Activated CD8-positive, alpha-beta T cell treated with anti-CD3 and anti-CD28 coated beads for 36 hours (primary cell): ENCODE measurements at regions not wholly inside any gene's neighbourhood (a gene's known extent, or its start where the extent isn't known, plus 50 kb on each side); places are given as distances from the start of the nearest gene placed in this dataset.

Source experiments
- ATAC-seq: fragments of 200-7000 bp; cut with Tn5 transposase; one replicate; pipeline ENCODE4 v1.10.0; 2021; ENCODE audit warnings: mild to moderate bottlenecking, moderate library complexity
- CTCF ChIA-PET: fragments of 350-600 bp; sonication (Branson Sonifier 250); formaldehyde crosslinking; loops from one replicate; lab custom pipeline; 2021; ENCODE audit warnings: antibody characterized with exemption; lab: Charles Lee
- POLR2A ChIA-PET: fragments of 350-600 bp; sonication (Branson Sonifier 250); formaldehyde crosslinking; loops from one replicate; lab custom pipeline; 2021; ENCODE audit warnings: antibody characterized with exemption; lab: Charles Lee
- DNase-seq: peaks from one replicate; pipeline ENCODE4 v3.0.0-alpha.2; 2020
- H3K27ac Mint-ChIP-seq: one replicate; pipeline ENCODE4 v1.8.0; 2021; ENCODE audit warnings: mild to moderate bottlenecking, mixed read lengths
- H3K27me3 Mint-ChIP-seq: one replicate; pipeline ENCODE4 v1.8.0; 2021; ENCODE audit warnings: mixed read lengths
- H3K36me3 Mint-ChIP-seq: one replicate; pipeline ENCODE4 v1.8.0; 2021; ENCODE audit warnings: low read depth, mixed read lengths
- H3K4me1 Mint-ChIP-seq: one replicate; pipeline ENCODE4 v1.8.0; 2021; ENCODE audit warnings: low read depth, mixed read lengths
- H3K4me3 Mint-ChIP-seq: one replicate; pipeline ENCODE4 v1.8.0; 2021; ENCODE audit warnings: mild to moderate bottlenecking, moderate library complexity, mixed read lengths
- H3K9me3 Mint-ChIP-seq: one replicate; pipeline ENCODE4 v1.8.0; 2021; ENCODE audit warnings: mixed read lengths
- intact Hi-C: fragments of 100-400 bp; cut with micrococcal nuclease; formaldehyde crosslinking; loops from one replicate; pipeline ENCODE4 v1.10.0; 2022
- TF ChIP-seq, protein P1 (sequence below): fragments of 200-600 bp; IDR thresholded peaks from one replicate; pipeline ENCODE4 v1.8.0; 2022; ENCODE audit warnings: antibody characterized with exemption, mild to moderate bottlenecking

GRCh38 chr11:69878927-69879728 lies 59.9 kb upstream of the FGF3 start:
- ChIA-PET CTCF (interaction anchor here (1.1 to 1.2 kb wide), 2 partner anchors 10 kb away, joined by 3 to 5 read pairs; no protein-coding TSS in a partner anchor), POLR2A (no interaction called here)
- H3K9me3 Mint-ChIP-seq = no peaks in the 10 kb centered on the region
- no peaks in the 10 kb centered on the region for H3K27me3 Mint-ChIP-seq
- ATAC-seq = no peak
- intact Hi-C loops = no loop called here
- H3K4me3 Mint-ChIP-seq = no peak overlapping the region
- no peak overlapping the region for H3K27ac Mint-ChIP-seq
- H3K4me1 Mint-ChIP-seq = no peaks in the 10 kb centered on the region
- H3K36me3 Mint-ChIP-seq = no peaks in the 10 kb centered on the region
- TF ChIP-seq, protein P1, sequence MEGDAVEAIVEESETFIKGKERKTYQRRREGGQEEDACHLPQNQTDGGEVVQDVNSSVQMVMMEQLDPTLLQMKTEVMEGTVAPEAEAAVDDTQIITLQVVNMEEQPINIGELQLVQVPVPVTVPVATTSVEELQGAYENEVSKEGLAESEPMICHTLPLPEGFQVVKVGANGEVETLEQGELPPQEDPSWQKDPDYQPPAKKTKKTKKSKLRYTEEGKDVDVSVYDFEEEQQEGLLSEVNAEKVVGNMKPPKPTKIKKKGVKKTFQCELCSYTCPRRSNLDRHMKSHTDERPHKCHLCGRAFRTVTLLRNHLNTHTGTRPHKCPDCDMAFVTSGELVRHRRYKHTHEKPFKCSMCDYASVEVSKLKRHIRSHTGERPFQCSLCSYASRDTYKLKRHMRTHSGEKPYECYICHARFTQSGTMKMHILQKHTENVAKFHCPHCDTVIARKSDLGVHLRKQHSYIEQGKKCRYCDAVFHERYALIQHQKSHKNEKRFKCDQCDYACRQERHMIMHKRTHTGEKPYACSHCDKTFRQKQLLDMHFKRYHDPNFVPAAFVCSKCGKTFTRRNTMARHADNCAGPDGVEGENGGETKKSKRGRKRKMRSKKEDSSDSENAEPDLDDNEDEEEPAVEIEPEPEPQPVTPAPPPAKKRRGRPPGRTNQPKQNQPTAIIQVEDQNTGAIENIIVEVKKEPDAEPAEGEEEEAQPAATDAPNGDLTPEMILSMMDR = no peak
- no peak for DNase-seq

DNA sequence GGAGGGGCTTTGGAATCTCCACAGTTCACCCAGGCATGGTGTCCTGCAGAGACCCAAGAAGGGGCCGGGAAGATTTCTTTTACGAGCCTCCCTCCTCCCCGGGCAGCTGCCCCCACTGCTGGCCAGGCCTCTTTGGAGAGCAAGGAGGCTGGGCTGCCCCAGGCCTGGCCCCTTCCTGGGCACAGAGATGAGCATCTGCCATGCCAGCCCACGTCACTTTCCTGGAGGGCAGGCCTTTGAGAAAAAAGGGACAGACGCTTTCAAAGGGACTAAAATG lies 60.5 kb upstream of the FGF3 start:
- no peaks in the 10 kb centered on the region for H3K9me3 Mint-ChIP-seq
- CTCF ChIA-PET = interaction anchor here (1.1 kb wide), 1 partner anchor 9 kb away, joined by 5 read pairs; no protein-coding TSS in a partner anchor
- TF ChIP-seq, protein P1 = no peak

DNA sequence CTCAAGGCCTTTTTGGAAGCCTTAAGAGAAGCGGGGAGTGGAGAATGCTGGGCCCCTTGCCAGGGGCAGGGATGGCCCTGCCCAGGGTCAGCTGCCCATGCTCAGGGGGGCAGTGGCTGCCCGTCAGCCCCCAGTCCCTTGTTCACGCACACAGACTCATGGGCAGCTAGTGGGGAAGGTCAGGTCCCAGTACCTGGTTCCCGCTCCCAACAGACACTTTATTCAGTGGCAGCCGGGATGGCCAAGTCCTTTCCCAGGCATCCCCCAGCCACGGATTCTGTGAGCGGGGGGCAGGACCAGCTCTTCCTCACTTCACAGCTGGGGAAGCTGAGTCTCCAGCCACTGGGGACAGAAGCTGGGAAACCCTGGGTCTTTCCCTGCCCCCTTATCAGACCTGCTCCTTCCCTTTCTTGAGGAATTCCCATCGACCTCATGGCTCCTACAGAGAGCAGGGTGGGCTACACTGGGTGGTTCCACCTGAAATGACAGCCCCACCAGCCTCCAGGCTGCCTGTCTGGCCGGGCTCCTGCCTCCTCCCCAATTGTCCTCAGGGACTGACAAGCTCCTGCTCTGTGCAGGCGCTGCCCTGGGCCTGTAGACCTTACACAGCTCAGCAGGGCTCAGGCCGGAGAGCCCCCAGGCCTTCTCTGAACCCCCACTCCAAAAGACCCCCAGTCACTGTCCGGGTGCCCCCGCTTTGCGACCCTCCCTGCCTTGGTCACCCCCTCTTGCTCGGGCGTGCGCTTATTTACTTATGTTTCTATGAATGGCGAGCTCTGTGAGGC lies 61.0 kb upstream of the FGF3 start:
- no peak overlapping the region for H3K27ac Mint-ChIP-seq
- no peaks in the 10 kb centered on the region for H3K27me3 Mint-ChIP-seq
- H3K9me3 Mint-ChIP-seq = no peaks in the 10 kb centered on the region
- intact Hi-C loops = loop anchor here (10.0 kb wide), 1 partner anchor 175 kb away; the partner anchor contains the start of gene FGF19
- no peaks in the 10 kb centered on the region for H3K4me1 Mint-ChIP-seq
- ChIA-PET POLR2A (no interaction called here), CTCF (interaction anchor here (1.1 kb wide), 1 partner anchor 9 kb away, joined by 5 read pairs; no protein-coding TSS in a partner anchor)
- no peaks in the 10 kb centered on the region for H3K36me3 Mint-ChIP-seq
- no peak for ATAC-seq
- TF ChIP-seq, protein P1 = no peak
- no peak for DNase-seq
- no peak overlapping the region for H3K4me3 Mint-ChIP-seq

More for the DNA sequence above, 60.5 kb upstream of the FGF3 start:
- no peaks in the 10 kb centered on the region for H3K4me1 Mint-ChIP-seq
- no peak overlapping the region for H3K4me3 Mint-ChIP-seq
- H3K27ac Mint-ChIP-seq = no peak overlapping the region
- POLR2A ChIA-PET = no interaction called here
- H3K36me3 Mint-ChIP-seq = no peaks in the 10 kb centered on the region
- no peaks in the 10 kb centered on the region for H3K27me3 Mint-ChIP-seq
- intact Hi-C loops = loop anchor here (10.0 kb wide), 1 partner anchor 175 kb away; the partner anchor contains the start of gene FGF19
- DNase-seq = no peak
- no peak for ATAC-seq

- H3K4me1 Mint-ChIP-seq = no peaks in the 10 kb centered on the region
- H3K9me3 Mint-ChIP-seq = no peaks in the 10 kb centered on the region
- ATAC-seq = no peak
- no peaks in the 10 kb centered on the region for H3K27me3 Mint-ChIP-seq
- CTCF ChIA-PET = interaction anchor here (1.1 kb wide), 1 partner anchor 8 kb away, joined by 5 read pairs; no protein-coding TSS in a partner anchor
- no peak overlapping the region for H3K4me3 Mint-ChIP-seq
- no peaks in the 10 kb centered on the region for H3K36me3 Mint-ChIP-seq
- TF ChIP-seq, protein P1 = no peak
- H3K27ac Mint-ChIP-seq = no peak overlapping the region
- no peak for DNase-seq
- POLR2A ChIA-PET = no interaction called here
- intact Hi-C loops = loop anchor here (10.0 kb wide), 1 partner anchor 176 kb away; the partner anchor contains the start of gene FGF19
These were observed 61.7 kb upstream of the FGF3 start for GRCh38 chr11:69880826-69881445.
